GM18519 (cell line): ENCODE measurements at regions not wholly inside any gene's neighbourhood (a gene's known extent, or its start where the extent isn't known, plus 50 kb on each side); places are given as distances from the start of the nearest gene placed in this dataset.
"Not testable (repeated sequence)": the region's sequence is repeated elsewhere in the genome, so short reads cannot be mapped to it uniquely, and the experiment has no call there.

Experiments used
- ATAC-seq: cut with Tn5 transposase; IDR thresholded peaks from one replicate; pipeline ENCODE4 v1.9.1; 2021; ENCODE audit warnings: mild to moderate bottlenecking, moderate library complexity; ENCODE audit not compliant: unreplicated experiment, low FRiP score

DNA sequence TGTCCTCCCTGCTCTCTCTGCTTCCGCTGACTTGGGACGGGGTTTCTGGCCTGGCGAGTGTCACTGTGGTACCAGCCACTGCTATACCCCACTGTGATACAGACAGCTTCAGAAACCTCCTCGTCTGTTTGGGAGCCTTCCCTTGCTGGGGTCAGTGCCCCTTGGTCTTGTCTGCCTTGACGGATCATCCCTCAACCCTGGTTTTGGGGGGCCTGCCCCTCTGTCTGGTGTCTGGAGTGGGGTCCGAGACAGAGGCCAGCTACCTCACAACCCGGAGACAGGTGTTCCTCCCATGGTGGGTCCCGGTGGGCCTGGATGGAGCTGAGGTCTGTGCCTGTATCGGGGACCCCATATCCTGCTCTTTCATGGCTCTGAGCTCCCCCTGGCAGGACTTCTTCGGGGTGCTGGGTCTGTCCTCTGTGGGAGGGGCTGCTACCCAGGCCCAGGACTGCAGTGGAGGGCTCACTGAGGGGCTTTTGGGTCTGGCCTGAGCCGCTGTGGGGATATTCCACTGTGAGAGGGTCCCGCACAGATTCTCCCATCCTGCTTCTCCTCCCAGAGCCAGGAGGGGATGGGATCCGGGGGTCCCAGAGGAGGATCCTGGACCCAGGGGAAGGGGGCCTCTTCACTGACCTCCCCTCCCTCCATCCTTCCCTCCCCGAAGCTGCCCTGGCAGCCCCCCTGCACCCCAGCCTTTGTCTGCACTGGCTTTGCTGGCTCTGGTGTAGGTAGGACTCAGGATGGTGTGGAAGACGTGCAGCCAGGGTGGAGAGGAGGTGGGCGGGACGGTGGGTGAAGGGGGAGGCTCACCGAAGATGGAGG is 365.5 kb downstream of the TMEM121 start:
- ATAC-seq: no peak

- ATAC-seq: not testable (repeated sequence)
These were observed 366.4 kb downstream of the TMEM121 start for GRCh38 chr14:105892453-105893441.

DNA sequence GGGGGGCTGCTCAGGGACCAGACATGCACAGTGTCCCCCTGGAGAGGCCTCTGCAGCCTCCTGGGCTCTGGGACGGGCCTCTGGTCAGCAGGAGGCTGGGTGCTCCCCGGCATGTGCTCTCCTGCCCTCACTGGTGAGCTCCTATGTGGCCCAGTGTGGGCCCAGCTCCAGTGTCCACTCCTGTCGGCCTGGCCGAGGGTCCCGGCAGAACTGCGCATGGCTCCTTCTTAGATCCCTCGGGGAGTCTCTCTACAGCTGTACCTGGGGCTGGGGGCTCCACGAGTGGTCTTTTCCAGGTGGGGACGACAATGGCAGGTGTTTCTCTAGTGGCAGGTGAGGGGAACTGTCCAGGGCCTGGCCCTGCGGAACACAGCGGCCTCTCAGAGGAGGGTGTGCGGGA is 367.3 kb downstream of the TMEM121 start:
- ATAC-seq: not testable (repeated sequence)

DNA sequence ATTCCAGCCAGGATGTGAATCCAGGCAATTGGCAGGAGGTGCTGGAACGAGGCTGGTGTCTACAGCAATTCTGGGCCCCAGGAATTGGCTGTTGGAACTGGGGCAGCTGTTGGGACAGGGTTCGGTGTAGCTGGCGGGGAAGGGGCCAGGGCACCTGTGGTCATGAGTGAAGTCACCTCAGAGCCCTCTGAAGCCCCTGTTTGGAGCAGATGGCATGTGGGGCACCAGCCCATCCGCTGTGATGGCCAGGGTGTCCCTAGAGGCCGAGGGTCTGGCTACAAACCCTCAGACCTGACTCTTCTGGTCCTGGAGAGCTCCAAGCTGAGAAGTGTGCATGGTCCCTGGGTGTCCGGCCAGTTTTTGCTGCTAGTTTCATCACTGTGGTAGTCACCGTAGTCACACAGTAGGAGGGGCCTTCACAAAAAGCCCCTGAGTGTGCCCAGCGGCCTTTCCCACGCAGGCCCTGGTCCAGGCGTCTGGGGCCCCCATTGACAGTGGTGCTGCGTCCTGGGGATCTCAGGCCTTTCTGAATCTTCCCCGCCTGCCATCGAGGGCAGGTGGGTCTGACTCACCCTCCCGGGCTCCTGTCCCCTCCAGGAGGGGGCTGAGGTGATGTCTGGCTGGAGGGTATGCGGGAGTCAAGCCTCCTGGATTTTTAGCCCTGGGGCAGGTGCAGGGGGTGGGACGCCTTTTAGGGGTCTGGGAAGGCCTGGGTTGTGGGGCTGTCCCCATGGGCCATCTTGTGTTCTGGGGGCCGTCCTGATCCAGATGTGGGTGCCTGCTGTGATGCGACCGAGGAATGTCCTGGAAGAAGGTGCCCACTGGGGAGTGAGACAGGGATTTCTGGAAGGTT is 368.0 kb downstream of the TMEM121 start:
- ATAC-seq: no peak

GRCh38 chr14:105894978-105895881 is 368.8 kb downstream of the TMEM121 start:
- no peak for ATAC-seq

DNA sequence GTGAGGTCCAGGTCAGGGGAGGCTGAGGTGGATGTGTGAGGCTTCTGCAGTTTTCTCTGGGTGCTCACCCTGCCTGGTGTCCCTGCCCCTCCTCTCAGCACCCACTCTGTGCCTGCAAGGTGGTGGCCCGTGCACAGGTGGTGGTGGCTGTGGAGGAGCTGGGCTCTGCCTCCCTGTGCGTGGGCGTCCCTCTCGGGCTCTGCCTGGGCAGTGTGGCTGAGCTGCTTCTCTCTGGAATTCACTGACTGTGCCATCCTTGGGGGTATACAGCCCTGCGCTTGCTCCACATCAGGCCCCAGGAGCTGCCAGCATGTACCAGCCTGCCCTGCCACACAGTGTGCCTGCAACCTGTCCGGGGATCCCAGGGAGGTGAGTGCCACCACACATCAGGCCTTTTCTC is 369.8 kb downstream of the TMEM121 start:
- ATAC-seq: not testable (repeated sequence)

DNA sequence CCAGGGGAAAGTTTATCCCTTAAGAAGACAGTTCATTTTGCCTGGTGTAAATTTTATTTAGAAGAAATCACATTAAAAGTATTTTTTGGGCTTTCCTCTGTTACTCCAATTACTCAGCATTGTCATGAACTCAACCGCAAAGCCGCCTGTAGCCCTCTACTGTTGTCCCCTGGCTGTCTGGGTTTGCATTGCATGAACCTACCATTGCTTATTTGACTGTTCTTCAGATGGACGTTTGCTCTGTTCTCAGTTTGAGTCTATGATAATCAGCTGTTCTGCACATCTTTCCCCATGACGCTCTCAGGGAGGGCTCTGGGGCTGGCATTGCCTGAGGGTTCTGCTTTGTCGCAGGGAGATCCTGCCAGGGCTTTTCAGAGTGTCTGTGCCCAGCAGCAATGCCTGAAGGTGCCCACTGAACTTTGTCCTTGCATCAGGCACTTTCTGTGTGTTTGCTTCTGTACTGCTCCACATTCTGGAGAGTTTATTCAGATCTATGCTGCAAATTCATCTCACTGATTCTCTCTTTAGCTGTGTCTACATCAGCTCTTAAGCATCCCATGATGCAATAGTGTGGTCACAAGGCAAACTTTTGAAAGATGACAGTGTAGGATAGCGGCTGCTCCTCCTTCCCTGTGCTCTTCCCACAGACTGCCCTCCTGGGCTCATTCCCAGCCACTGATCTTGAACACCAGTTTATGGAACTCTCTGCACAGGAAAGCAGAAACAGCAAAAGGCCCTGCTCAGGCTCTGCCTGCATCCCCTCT is 370.8 kb downstream of the TMEM121 start:
- ATAC-seq: not testable (repeated sequence)

DNA sequence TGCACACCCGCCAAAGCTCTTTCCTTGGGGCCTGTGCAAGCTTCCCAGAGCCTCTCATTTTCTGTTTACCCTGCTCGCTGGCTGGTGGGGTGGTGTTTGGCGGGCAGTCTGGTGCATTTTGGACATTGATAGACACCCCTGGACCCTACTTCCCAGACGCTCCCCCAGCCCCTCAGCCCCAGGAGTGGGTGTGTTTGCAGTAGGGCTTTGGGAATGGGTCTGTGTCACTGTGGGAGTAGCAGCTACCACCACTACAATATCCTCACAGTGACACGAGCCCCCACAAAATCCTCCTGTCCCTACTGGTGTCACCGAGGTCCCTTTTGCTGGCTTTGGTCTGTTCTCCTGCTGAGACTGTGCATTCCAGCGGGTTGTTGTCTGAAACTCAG is 371.3 kb downstream of the TMEM121 start:
- no peak for ATAC-seq

DNA sequence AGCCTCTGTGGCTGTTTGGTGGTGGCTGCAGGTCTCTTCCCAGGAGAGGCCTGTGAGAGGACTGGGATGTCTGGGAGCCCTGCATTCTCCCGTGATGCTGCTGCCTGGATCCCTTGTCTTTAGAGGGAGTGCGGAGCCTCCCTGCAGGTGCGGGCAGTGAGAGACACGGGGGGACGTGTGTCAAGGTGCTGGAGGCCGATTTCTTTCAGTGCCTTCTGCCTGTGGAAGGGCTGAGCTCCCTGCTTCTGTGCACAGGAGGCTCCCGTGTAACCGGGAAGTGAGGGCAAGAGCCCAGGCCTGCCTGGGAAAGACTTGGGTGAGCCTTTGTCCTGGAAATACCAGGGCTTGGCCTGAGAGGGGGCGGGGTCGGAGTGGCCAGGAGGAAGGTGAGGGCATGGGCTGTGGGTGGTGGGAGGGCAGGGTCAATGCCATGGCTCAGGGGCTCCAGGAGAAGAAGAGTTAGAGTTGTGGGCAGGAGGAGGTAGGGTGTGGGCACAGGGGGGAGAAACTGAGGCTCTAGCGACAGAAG is 372.2 kb downstream of the TMEM121 start:
- no peak for ATAC-seq

GRCh38 chr14:105899071-105899641 is 372.8 kb downstream of the TMEM121 start:
- ATAC-seq: no peak

DNA sequence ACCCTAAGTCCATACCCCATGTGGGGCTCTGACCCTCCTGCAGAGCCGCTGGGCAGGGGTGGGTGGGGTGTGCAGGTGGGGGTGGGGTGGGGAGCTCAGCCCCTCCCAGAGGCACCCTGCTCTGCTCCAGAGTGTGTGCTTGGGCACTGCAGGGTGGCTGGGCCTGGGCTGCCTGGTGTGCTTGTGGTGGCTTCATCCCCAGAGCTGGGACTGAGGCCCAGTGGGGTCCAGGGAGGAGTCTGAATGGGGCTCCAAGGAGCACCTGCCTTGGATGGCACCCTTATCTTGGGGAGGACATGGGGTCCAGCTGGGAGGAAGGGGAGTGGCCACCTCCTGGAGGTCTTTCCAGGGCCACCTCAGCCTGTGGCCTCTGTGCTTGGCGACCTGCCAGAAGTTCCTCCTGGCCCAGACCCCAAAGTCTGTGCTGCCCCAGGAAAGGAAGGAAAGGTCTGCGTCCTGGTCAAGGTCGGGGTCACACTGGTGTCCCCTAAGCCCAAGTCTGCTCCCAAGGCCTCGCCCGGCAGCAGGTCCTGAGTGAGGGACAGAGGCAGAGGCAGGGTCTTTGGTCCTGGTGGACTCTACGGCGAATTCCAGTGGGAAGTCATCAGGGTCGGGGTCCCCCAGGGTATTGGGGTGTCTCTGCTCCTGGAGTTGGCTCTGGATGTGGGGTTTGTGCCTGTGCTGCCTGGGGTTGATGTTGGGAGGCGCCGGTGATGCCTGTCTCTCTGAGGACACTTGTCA is 373.4 kb downstream of the TMEM121 start:
- no peak for ATAC-seq

GRCh38 chr14:105900398-105901160 is 374.2 kb downstream of the TMEM121 start:
- ATAC-seq: no peak

DNA sequence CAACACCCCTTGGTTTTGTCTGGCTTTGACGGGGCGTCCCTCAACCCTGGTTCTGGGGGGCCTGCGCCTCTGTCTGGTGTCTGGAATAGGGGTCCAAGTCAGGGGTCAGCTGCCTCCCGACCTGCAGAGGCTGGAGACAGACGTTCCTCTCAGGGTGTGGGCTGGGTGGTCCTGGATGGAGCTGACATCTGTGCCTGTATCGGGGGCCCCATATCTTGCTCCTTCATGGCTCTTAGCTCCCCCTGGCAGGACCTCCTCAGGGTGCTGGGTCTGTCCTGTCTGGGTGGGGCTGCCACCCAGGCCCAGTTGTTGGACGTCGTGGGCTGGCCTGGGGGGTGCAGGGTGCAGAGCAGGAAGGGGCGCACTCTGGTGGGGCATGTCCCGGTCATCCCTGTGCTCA is 374.8 kb downstream of the TMEM121 start:
- ATAC-seq: no peak

- ATAC-seq: no peak
These were observed 375.9 kb downstream of the TMEM121 start for GRCh38 chr14:105902131-105902898.

- not testable (repeated sequence) for ATAC-seq
These were observed 376.4 kb downstream of the TMEM121 start for GRCh38 chr14:105902899-105903165.

DNA sequence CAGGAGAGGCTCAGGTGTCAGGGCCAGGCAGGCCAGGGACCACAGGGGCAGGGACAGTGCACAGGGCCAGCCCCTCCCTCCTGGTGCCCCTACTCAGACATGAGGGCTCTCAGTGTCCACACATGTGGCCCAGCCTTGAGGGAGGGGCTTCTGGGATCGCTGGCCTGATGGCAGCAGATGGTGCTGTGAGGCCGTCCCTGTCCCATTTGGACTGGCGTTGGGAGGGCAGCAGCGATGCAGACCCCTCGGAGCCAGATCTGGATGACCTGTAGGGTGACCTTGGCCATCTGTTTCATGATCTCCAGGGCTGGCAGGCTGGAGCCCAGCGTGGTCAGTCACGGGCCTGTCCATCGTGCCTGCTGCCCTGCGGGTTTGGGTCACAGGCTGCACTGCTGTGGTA is 377.6 kb downstream of the TMEM121 start:
- ATAC-seq: no peak
